ENCODE measurements at regions not wholly inside any gene's neighbourhood (a gene's known extent, or its start where the extent isn't known, plus 50 kb on each side); places are given as distances from the start of the nearest gene placed in this dataset.

DNA sequence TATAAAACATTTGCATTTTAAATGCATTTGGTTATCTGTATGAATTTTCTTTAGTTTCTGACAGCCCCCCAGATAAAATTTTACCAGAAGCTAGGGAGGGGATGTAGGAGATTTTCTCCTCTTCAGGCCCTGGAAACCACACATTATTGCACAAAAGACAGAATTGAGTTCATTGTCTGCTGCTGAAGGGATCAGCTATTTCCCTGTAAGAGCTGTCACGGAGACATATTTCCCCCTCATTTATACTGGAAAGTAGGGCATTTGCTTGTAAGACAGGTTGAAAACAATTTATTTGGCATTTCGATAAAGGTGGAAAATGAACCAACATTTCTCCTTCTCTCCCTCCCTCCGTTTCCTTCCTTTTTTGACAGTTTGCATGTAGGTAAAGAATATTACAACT is 241.3 kb upstream of the LCORL start:
- TF ChIP-seq CTCF (conservative IDR thresholded peaks at IDR 0.05), result no peak
- no peak for TF ChIP-seq EZH2 (IDR thresholded peaks at IDR 0.05; ENCODE audit: low read depth)

Data from PC-9 (cell line).